GM10266 (cell line): ENCODE measurements at regions not wholly inside any gene's neighbourhood (a gene's known extent, or its start where the extent isn't known, plus 50 kb on each side); places are given as distances from the start of the nearest gene placed in this dataset.

ENCODE experiments used
- DNase-seq: peaks from one replicate; pipeline ENCODE4 v3.0.0; 2012; ENCODE audit errors: extremely low spot score
- CTCF ChIP-seq: IDR thresholded peaks from 2 replicates; pipeline ENCODE4 v1.5.1; 2012; ENCODE audit warnings: mild to moderate bottlenecking, low read depth; ENCODE audit not compliant: control insufficient read depth, insufficient read depth; ENCODE audit errors: missing control alignments

- DNase-seq = no peak
- no peak for TF ChIP-seq CTCF
These were observed 214.6 kb upstream of the DTNA start for GRCh38 chr18:34495506-34495905.

GRCh38 chr18:34501553-34501952, 208.5 kb upstream of the DTNA start:
- DNase-seq = no peak
- no peak for TF ChIP-seq CTCF

GRCh38 chr18:34506198-34506597, 203.9 kb upstream of the DTNA start:
- TF ChIP-seq CTCF = no peak
- DNase-seq = no peak

GRCh38 chr18:34509163-34509562, 200.9 kb upstream of the DTNA start:
- TF ChIP-seq CTCF = no peak
- DNase-seq = no peak

- DNase-seq = no peak
- TF ChIP-seq CTCF = no peak
These were observed 200.1 kb upstream of the DTNA start for GRCh38 chr18:34509879-34510586.

- no peak for DNase-seq
- TF ChIP-seq CTCF = no peak
These were observed 199.2 kb upstream of the DTNA start for GRCh38 chr18:34510926-34511325.

- DNase-seq = no peak
- no peak for TF ChIP-seq CTCF
These were observed 198.7 kb upstream of the DTNA start for GRCh38 chr18:34511435-34511834.
